GM12891 (cell line): ENCODE measurements at regions not wholly inside any gene's neighbourhood (a gene's known extent, or its start where the extent isn't known, plus 50 kb on each side); places are given as distances from the start of the nearest gene placed in this dataset.

ENCODE experiments used
- DNase-seq: peaks from one replicate; pipeline ENCODE4 v3.0.0; 2011; ENCODE audit warnings: low spot score; ENCODE audit not compliant: insufficient read length
- FAIRE-seq: peaks from 2 replicates; lab custom pipeline; 2011; peaks lifted over from hg19 to GRCh38; lab: Jason Lieb, UNC
- PAX5 ChIP-seq: IDR thresholded peaks from 2 replicates; pipeline ENCODE4 v1.6.1; 2011; ENCODE audit warnings: low read length, moderate library complexity, mild to moderate bottlenecking; ENCODE audit not compliant: insufficient read depth, severe bottlenecking
- POLR2A ChIP-seq: IDR thresholded peaks from 2 replicates; pipeline ENCODE4 v1.6.1; 2011; ENCODE audit warnings: low read depth, low read length, control low read depth
- POLR2AphosphoS5 ChIP-seq: IDR thresholded peaks from 2 replicates; pipeline ENCODE4 v1.6.1; 2011; ENCODE audit warnings: low read depth, low read length, control low read depth
- POU2F2 ChIP-seq: IDR thresholded peaks from 2 replicates; pipeline ENCODE4 v1.6.1; 2011; ENCODE audit warnings: low read depth, mild to moderate bottlenecking, control low read depth, low read length, moderate library complexity
- SPI1 ChIP-seq: IDR thresholded peaks from 2 replicates; pipeline ENCODE4 v1.6.1; 2011; ENCODE audit warnings: low read depth, low read length, control low read depth
- TAF1 ChIP-seq: IDR thresholded peaks from 2 replicates; pipeline ENCODE4 v1.6.1; 2011; ENCODE audit warnings: low read depth, low read length, control low read depth

DNA sequence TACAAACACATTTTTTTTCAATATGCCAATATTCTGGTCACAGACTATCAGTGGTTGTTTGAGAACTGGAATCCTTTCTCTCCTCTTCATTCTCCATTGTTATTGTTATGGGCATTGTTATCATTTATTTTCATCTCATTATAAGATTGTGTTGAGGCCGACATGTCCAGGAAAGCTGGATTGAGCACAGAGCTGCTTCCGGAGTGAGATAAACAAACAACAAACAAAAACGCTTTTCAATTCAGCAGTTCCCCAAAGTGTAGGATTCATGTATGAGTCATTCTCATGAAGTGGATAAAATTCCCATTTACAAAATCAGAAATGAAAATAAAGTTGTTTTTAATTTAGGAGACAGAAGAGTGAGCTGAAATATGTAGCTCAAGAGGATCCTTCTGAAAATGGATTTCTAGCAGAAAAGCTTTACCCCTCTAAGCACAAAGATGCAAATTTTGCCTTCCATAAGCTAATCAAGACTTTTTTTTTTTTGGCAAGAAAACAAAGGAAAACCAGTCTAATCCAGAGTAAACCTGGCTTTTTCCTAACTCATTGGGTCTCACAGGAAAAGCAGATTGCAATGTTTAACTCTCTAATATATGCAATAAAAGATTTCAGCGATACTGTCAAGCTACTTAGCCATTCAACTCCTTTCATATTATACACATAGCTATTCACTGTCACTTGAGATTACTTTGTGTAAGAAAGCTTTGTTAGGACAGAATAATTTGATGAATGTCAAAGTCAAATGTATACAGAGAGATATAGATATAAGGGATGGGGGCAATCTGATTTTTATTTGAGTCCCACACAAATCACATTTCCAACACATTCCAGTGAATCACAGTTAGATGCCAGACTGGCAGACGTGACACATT is 1441.7 kb upstream of the CELF4 start:
- no peak for DNase-seq
- FAIRE-seq, result no peak
- no peak for TF ChIP-seq POU2F2
- TF ChIP-seq POLR2AphosphoS5, result no peak
- TF ChIP-seq SPI1, result no peak
- TF ChIP-seq PAX5, result no peak
- no peak for TF ChIP-seq POLR2A
- TF ChIP-seq TAF1, result no peak

DNA sequence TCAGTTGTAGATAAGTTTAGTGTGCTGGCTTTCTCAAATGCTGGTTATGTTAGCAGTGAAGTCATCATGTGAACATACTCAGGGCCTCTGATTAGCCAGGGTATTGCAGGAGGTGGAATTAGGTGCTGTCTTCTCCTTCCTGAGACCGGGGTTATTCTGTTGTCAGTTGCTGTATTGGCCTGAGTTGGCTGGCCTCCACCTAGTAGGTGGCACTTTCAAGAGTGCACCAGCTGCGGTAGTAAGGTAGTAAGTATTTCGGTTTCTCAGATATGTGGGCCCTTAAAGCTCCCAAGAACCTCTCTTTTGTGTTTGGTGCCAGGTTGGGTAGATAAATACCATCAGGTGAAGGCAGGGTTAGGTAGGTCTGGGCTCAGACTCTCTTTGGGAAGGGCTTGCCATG is 1430.5 kb upstream of the CELF4 start:
- FAIRE-seq, result no peak
- DNase-seq, result no peak
- no peak for TF ChIP-seq POU2F2
- no peak for TF ChIP-seq TAF1
- TF ChIP-seq POLR2AphosphoS5, result no peak
- TF ChIP-seq SPI1, result no peak

GRCh38 chr18:38993342-38993741 is 1427.7 kb upstream of the CELF4 start:
- DNase-seq (no peak), FAIRE-seq (no peak)
- TF ChIP-seq PAX5 (no peak), POLR2AphosphoS5 (no peak), TAF1 (no peak), SPI1 (no peak), POLR2A (no peak), POU2F2 (no peak)

DNA sequence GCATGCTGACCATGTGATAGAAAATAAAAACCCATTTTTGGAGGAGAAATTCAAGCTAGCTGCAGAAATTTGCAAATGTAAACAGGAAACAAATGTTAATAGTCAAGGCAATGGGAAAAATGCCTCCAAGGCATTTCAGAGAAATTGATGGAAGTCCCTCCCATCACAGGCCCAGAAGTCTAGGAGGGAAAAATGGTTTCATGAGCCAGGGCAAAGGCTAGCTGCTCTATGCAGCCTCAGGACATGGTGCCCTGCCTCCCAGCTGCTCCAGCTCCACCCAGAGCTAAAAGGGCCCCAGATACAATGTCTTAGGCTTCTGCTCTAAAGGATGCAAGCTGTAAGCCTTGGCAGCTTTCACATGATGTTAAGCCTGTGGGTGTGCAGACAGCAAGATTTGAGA is 1419.4 kb upstream of the CELF4 start:
- DNase-seq, result no peak
- FAIRE-seq, result no peak
- TF ChIP-seq SPI1 (no peak), TAF1 (no peak), POLR2A (no peak), POU2F2 (no peak), PAX5 (no peak), POLR2AphosphoS5 (no peak)

DNA sequence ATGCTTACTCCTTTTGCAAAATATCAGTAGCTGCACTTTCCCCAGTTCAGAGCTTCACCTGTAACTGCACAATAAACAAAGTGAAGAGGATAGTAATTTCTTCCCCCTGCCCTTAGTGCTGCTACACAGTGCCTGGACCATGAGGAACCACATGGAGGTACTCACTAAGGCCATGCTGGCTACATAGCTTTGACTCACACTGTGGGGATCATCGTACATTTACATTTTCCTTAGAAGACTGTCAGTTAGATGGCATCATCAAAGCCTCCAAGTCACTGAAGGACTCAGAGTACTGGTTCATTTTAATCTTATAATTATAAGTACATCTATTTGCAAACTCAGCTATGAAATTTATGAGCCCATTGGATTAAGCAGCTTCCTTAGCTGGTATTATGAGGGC is 1416.5 kb upstream of the CELF4 start:
- TF ChIP-seq POU2F2, result no peak
- TF ChIP-seq POLR2A, result no peak
- no peak for TF ChIP-seq SPI1
- TF ChIP-seq PAX5, result no peak
- TF ChIP-seq POLR2AphosphoS5, result no peak
- TF ChIP-seq TAF1, result no peak
- FAIRE-seq (no peak), DNase-seq (no peak)

DNA sequence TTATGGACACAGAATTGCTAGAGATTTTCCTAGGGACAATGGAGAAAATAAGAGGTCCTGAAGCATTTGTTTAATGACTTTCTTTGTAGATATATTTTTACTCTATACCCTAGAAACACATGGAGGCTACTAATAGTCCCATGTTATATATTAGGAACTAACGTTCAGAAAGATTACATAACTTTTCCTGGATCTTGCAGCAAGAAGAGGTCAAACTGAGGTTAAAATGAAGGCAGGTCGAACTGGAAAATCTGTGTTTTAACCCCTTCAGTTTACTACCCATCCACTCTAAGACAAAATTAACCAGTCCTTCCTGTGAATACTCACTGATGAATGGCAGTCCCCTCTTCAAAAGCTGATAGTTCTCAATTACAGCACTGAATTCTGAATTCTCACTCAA is 1415.8 kb upstream of the CELF4 start:
- no peak for DNase-seq
- FAIRE-seq, result no peak
- TF ChIP-seq TAF1 (no peak), POU2F2 (no peak), SPI1 (no peak), POLR2AphosphoS5 (no peak), PAX5 (no peak), POLR2A (no peak)

DNA sequence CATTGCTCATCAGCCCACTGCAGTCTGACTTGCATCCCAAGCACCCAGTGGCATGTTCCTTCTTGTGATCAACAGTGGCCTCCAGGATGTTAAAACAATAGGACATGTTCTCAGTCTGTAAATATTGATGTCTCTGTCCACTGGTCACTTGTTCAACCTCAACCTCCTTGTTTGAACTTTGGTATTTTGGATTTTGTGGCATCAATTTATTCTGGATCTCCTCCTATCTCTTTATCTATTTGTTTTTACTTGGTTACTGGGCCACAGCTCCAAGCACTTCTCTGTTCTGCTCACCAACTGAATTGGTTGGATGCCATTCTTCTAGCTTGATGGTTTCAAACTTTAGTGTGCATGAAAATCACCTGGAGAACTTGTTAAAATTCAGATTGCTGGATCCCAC is 1414.8 kb upstream of the CELF4 start:
- no peak for DNase-seq
- TF ChIP-seq PAX5, result no peak
- no peak for TF ChIP-seq SPI1
- TF ChIP-seq POLR2AphosphoS5, result no peak
- TF ChIP-seq TAF1, result no peak
- no peak for TF ChIP-seq POLR2A
- TF ChIP-seq POU2F2, result no peak
- no peak for FAIRE-seq

- TF ChIP-seq SPI1 (no peak), PAX5 (no peak), POLR2AphosphoS5 (no peak), TAF1 (no peak), POLR2A (no peak), POU2F2 (no peak)
- no peak for DNase-seq
- no peak for FAIRE-seq
These were observed 1407.0 kb upstream of the CELF4 start for GRCh38 chr18:38972571-38972970.

- TF ChIP-seq SPI1 (0 out of 2 replicates have a peak, but pooled peaks have one; percentile 2), POLR2AphosphoS5 (no peak)
- FAIRE-seq, result no peak
- DNase-seq, result no peak
These were observed 1406.3 kb upstream of the CELF4 start for GRCh38 chr18:38971881-38972280.

DNA sequence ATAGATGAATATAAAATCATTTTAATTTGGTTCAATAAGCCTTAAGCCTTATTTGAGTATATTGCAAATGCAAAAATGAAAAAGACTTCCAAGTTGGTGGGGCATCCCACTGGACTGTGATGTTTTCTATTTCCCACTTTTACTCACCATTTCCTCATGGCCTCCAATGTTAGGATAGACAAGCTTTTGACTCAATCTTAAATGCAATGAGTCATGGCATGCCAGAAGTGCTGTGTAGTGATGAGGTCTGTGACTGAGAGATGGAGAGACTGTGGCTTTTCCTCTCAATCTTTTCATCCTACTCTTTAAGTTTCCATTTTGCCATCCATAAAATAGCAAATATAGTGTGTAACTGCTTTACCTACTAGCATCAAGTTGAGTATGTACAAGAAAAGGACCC is 1401.2 kb upstream of the CELF4 start:
- no peak for DNase-seq
- no peak for FAIRE-seq
- TF ChIP-seq SPI1 (no peak), PAX5 (no peak), POU2F2 (no peak), POLR2A (no peak), POLR2AphosphoS5 (no peak), TAF1 (no peak)
